PFSK-1 (cell line): ENCODE measurements at regions not wholly inside any gene's neighbourhood (a gene's known extent, or its start where the extent isn't known, plus 50 kb on each side); places are given as distances from the start of the nearest gene placed in this dataset.

Experiments
- FOXP2 ChIP-seq: optimal IDR thresholded peaks from 2 replicates; pipeline ENCODE3; 2011; ENCODE audit warnings: borderline replicate concordance, control low read depth, inconsistent platforms; ENCODE audit not compliant: insufficient read depth; ENCODE audit errors: extremely low read length, extremely low read depth
- POLR2AphosphoS5 ChIP-seq: IDR thresholded peaks from 2 replicates; pipeline ENCODE4 v1.6.1; 2012; ENCODE audit warnings: low read depth, mild to moderate bottlenecking, control low read depth, low read length, moderate library complexity
- SIN3A ChIP-seq: IDR thresholded peaks from 2 replicates; pipeline ENCODE4 v1.6.1; 2012; ENCODE audit warnings: mild to moderate bottlenecking, low read length, moderate library complexity, borderline replicate concordance; ENCODE audit not compliant: insufficient read depth
- TAF1 ChIP-seq: IDR thresholded peaks from 2 replicates; pipeline ENCODE4 v1.6.1; 2012; ENCODE audit warnings: low read length, control low read depth, borderline replicate concordance; ENCODE audit not compliant: insufficient read depth
- TF ChIP-seq, protein P1 (sequence below), 2 experiments: IDR thresholded peaks; 2 replicates each; pipeline versions ENCODE4 v1.6.1 to v1.8.0; 2011 to 2012; ENCODE audit warnings: low read depth in 2 of 2, low read length in 2 of 2, control low read depth in 1 of 2, inconsistent platforms in 1 of 2, mild to moderate bottlenecking in 1 of 2, moderate library complexity in 1 of 2; ENCODE audit not compliant: insufficient read depth in 1 of 2

DNA sequence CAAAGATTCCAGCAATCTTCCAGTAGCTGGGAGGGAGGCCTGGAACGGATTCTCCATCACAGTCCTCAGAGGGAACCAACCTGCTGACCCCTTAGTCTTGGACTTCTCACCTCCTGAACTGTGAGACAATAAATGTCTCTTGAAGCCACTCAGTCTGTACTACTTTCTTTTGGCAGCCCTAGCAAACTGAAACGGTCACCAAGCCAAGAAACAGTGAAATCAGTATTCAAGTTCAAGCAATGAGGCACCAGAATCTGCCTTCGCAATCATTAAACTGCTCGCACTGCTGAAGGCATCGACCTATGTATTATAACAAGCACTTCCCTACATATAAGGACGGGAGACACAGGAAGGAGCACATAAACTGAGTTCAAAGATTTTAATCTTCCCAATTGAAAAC lies 120.6 kb upstream of the PUM3 start:
- TF ChIP-seq POLR2AphosphoS5 (no peak), SIN3A (no peak), TAF1 (no peak), FOXP2 (no peak)
- TF ChIP-seq, protein P1, sequence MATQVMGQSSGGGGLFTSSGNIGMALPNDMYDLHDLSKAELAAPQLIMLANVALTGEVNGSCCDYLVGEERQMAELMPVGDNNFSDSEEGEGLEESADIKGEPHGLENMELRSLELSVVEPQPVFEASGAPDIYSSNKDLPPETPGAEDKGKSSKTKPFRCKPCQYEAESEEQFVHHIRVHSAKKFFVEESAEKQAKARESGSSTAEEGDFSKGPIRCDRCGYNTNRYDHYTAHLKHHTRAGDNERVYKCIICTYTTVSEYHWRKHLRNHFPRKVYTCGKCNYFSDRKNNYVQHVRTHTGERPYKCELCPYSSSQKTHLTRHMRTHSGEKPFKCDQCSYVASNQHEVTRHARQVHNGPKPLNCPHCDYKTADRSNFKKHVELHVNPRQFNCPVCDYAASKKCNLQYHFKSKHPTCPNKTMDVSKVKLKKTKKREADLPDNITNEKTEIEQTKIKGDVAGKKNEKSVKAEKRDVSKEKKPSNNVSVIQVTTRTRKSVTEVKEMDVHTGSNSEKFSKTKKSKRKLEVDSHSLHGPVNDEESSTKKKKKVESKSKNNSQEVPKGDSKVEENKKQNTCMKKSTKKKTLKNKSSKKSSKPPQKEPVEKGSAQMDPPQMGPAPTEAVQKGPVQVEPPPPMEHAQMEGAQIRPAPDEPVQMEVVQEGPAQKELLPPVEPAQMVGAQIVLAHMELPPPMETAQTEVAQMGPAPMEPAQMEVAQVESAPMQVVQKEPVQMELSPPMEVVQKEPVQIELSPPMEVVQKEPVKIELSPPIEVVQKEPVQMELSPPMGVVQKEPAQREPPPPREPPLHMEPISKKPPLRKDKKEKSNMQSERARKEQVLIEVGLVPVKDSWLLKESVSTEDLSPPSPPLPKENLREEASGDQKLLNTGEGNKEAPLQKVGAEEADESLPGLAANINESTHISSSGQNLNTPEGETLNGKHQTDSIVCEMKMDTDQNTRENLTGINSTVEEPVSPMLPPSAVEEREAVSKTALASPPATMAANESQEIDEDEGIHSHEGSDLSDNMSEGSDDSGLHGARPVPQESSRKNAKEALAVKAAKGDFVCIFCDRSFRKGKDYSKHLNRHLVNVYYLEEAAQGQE (IDR thresholded peaks at IDR 0.05; ENCODE audit: insufficient read depth in 1 of 2, low read depth in 2 of 2, low read length in 2 of 2), result no peak

DNA sequence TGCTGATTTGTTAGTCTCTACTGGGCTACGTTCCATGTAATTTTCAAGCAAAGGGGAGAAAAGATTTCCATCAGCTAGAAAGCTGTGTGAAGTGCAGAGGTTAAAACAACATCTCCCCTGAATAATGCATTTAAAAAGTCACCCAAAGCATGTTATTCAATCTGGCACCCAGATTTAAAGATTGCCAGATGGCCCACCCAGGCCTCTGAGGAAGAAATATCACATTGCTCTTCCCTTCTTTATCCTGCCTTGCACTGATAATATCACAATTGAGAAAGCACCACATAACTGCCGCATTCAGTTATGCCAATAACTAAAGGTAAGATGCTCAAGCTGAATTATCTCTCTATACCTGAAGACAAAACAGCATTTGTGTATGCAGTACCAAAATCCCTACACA lies 119.4 kb upstream of the PUM3 start:
- TF ChIP-seq, protein P1 (IDR thresholded peaks at IDR 0.05; ENCODE audit: insufficient read depth in 1 of 2, low read depth in 2 of 2, low read length in 2 of 2), result no peak
- TF ChIP-seq POLR2AphosphoS5 (no peak), SIN3A (no peak), TAF1 (no peak), FOXP2 (no peak)

DNA sequence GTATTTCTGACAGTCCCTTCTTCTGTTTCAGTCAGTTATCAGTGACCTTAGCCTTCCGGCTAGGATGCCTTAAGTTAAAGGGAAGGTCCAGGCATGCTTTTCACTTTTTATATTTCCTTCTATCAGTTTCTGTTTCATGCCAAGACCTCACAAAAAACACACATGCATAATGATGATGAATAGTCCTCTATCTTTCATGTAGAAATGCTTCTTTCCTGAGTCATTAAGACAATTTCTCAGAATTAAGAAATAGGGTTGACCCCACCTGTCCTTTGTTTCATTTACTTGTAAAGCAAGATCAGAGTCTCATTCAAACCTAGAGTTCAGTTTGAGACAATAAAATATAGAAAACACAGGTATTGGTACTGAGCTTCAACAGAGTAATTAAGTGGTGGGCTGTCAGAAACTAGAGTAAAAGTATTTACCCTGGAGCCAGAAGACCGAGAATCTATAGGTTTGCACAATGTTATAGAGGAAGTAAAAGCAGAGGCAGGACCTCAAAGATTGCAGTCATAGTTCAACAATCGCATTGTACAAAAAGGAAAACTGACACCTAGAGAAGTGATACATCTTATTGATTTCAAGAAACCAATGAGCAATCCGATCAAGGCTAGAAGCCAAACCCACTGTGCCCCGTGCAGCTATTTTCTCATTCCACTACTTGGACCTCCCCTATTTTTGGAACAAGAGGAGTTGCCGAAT lies 118.7 kb upstream of the PUM3 start:
- TF ChIP-seq FOXP2 (no peak), SIN3A (no peak), TAF1 (no peak), POLR2AphosphoS5 (no peak)
- TF ChIP-seq, protein P1 (IDR thresholded peaks at IDR 0.05; ENCODE audit: insufficient read depth in 1 of 2, low read depth in 2 of 2, low read length in 2 of 2), result no peak

- TF ChIP-seq POLR2AphosphoS5 (no peak), TAF1 (no peak), FOXP2 (no peak), SIN3A (no peak)
- TF ChIP-seq, protein P1 (IDR thresholded peaks at IDR 0.05; ENCODE audit: insufficient read depth in 1 of 2, low read depth in 2 of 2, low read length in 2 of 2), result no peak
These were observed 114.3 kb upstream of the PUM3 start for GRCh38 chr9:2958219-2958618.

DNA sequence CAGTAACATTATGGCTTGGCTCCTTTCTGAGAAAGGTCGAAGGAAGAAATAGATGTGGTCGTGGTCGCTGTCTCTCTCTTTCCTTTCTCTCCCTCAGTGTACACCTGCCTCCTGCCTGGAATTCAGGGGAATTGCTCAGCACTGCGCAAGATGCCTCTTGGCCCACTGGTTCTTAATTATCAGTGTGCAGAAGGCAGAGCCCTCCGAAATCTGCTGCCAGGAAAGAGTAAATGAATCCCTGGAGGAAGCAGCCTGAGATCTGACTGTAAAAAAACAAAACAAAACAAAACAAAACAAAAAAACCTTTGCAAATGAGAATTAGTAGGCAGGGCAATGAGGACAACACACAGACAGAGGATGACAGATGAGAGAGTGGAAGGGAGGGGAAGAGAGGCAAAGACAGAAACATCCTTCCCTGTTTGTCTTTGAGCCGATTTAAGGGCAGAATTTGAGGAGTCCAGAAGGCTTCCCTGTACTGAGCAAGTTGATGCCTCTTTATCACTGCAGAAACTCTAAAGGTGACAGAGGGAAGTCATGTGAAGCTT lies 113.8 kb upstream of the PUM3 start:
- TF ChIP-seq, protein P1 (IDR thresholded peaks at IDR 0.05; ENCODE audit: insufficient read depth in 1 of 2, low read depth in 2 of 2, low read length in 2 of 2), result no peak
- no peak for TF ChIP-seq SIN3A
- TF ChIP-seq TAF1, result no peak
